Hematopoietic multipotent progenitor cell treated with erythropoietin and hydrocortisone succinate and interleukin-3 and kit ligand, for 17 days (in vitro differentiated cells): ENCODE measurements at regions not wholly inside any gene's neighbourhood (a gene's known extent, or its start where the extent isn't known, plus 50 kb on each side); places are given as distances from the start of the nearest gene placed in this dataset.

Experiments
- DNase-seq: peaks from one replicate; pipeline ENCODE4 v3.0.0-alpha.2; 2015; ENCODE audit warnings: low spot score

DNA sequence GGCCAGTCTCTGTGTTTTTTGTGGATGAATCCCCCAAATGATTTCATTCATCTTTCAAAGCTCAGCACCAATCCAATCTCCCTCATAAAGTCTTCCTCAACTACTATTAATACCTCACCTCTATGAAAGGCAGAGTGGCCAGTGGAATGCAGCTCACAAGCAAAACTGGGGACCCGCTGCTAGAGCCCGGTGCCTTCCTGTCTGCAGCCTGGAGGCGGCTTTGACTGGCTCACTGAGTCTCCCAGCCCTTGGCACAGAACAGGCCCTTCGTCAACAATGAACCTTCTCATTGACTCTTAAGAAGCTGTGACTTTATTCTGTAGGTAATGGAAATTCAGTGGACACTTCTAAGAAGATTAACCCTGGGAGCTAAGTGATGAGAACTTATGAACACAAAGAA is 86.8 kb upstream of the RAB4A start:
- no peak for DNase-seq

DNA sequence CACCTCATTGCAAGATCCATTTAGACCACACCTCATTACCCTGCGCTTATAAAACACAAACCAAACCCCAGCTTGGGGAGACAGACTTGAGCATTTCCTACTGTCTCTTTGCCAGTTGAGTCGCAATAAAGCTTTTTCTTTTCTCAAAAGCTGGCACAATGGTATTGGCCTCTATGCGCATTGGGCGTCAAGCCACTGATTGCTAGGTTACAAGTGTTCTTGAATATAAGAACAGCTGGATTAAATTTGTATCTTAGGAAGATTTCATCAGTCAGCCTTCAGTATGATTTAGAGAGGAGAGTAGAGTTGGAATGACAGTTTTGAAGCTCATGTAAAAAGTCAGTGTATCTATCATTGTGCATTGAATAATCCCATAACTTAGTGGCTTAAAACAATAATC is 84.9 kb upstream of the RAB4A start:
- DNase-seq, result no peak

DNA sequence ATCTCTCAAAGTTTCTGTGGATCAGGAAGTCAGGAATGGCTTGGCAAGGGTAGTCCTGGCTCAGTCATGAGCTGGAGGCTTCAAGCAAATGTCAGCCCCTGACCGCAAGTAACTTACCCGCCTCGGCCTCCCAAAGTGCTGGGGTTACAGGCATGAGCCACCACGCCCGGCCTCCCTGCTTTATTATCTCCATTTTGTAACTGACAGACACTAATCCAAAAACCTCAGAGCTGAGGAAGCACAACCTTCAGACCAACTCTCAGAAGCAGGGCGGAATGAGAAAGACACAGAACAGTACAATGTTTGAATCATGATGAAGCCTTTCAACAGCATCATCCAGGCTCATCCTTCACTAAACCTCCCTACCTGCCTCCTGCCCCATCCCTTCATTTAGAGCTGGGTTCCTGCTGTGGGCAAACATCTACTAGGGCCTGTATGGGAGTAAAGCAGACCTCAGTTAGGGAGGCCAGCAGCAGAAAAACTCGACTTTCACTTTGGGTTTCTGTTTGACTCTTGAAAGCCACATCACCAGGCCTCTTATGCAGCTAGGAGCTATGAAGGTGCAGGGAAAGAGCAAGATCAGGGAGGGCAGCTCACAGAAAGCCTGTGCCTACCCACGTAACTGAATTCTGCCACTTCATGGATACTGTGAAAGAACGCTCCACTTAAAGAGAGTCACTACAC is 84.4 kb upstream of the RAB4A start:
- no peak for DNase-seq

DNA sequence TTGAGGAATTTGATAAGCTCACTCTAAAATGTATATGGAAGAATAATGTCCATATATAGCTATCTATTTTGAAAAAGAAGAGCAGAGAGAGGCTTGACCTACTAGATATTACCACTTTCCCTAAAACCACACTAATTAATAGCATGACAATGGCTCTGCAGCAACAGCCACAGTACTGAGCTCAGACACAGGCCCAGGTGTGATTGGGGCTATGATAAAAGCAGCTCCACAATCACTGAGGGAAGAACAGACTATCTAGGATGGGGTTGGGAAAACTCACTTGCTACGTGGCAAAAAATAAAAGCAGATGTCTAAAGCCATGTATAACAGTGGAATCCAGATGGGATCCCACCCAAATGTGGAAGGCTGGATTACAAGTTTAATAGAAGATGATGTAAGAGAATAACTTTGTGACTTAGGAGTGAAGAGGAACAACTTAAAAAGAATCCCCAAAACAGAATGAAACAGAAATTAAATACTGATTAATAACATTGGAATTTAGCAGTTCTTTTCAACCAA is 80.8 kb upstream of the RAB4A start:
- no peak for DNase-seq

DNA sequence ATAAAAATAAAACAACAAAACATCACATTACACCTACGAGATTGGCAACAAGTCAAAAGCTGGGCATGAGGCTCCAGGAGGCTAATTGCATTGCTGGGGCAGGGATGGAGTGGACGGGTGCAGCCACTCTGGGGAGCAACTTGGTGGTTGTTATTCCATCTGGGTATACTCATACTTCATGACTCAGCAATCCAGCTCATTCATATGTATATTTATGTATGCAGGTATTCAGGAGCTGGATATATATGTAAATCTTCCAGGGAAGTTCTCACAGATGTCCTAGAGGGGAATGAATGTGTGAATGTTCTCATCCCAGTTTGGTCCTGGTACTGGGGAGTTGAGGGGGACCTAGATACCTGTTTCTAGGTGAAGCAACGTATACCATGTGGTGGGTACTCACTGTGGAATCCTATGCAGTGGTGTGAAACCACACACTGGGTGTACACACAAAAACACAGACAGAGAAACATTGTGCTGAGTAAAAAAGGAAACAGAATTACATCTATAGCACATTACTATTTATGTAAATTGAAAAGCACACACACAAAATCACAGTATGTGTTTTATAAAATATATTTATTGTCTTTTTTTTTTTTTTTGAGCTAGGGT is 79.7 kb upstream of the RAB4A start:
- no peak for DNase-seq

DNA sequence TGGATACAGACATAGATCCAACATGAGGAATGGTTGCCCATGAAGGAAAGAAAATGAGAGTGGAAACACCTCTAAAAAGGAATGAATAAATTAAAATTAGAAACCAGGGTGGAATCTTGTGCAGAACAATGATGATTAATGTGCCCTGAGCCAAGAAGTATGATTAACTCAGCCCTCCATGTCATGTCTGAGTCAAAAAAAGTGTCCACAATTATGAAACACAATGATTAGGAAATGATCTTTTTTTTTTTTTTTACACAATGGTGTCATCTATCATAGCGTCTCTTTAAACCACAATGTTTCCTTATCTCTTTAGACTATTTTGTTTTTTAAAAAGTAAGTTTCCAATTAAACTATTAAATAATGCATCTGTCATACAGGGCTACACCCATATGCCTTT is 78.9 kb upstream of the RAB4A start:
- no peak for DNase-seq

DNA sequence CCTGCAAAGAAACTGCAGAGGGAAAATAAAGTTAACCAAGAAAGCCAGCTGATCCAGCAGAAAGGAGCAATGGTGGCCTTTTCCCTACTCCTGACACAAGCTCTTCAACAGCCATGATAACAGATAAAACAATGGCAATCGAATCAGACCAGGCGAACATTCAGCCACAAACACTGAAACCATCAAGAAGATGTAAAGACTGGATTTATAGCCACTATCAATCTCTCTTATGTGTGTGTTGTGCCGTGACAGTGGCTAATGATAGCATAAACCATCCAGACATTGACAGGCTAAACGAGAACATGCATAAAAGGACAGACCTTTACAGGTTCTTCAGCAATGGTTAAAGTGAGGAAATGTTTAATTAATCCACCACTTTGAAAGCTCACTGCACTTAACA is 78.1 kb upstream of the RAB4A start:
- DNase-seq, result no peak

DNA sequence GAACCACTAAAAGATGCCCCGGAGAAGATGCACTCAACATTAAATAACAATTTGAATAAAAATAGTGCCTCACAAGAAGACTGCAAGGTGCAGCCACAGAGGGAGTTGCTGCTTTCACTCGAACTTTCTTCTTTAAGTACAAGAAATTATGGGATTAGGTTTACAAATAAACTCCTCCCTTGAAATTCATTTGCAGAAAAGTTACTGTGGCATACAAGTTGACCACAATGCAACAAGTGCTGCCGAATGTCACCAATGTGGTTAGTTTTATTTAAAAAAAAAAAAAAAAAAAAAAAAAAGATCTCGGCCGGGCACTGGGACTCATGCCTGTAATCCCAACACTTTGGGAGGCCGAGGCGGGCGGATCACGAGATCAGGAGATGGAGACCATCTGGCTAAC is 76.8 kb upstream of the RAB4A start:
- no peak for DNase-seq

DNA sequence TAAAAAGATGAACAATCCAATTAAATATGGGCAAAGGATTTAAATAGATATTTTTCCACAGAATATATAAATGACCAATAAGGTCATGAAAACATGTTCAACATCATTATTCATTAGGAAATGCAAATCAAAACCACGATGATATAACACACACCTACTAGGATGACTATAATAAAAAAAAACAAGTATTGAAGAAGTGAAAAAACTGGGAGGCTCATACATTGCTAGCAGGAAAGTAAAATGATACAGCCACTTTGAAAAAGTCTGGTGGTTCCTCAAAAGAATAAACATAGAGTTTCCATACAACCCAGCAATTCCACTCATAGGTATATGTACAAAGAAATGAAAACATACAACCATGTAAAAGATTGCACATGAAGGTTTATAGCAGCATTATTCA is 75.7 kb upstream of the RAB4A start:
- no peak for DNase-seq

DNA sequence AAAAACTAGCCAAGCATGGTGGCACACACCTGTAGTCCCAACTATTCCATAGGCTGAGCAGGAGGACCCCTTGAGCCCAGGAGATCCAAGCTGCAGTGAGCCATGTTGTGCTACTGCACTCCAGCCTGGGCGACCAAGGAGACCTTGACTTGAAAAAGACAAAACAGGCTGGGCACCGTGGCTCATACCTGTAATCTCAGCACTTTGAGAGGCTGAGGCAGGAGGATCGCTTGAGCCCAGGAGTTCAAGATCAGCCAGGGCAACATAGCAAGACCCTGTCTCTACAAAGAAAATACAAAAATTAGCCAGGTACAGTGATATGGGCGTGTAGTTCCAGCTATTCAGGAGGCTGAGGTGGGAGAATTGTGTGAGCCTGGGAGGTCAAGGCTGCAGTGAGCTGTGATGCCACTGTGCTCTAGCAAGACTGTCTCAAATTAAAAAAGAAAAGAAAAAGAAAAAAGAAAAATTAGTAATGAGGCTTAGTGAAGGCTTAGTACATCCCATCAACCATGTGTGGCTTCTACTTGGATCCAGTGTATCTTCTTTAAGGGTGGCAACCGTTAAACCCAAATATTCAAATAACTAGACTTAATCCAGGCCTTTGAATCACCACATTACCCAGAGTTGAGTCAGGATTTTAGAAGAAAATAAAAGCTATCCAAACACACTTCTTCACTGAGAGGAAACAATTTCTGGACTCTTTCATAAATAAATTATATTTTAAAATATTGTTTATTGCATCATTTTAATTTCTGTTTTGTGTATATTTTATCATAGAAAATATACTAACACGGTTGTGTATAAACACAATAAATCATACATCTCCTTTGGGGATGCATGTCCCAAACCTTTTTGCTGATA is 74.3 kb upstream of the RAB4A start:
- DNase-seq, result no peak

DNA sequence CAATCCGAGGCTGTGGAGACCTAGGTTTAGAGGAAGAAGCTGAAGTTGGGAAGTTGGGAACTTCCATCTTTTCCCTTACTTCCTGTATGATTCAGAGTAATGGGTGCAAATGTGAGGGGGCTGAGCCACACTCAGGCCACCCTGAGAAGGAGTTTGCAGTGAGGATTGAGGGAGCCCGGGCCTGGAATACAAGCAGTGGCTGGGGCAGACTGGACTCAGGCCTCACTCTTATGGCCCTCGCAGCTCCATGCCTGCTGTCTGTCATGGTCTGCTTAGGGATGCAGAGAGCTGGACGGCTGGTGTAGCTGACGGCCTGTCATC is 73.7 kb upstream of the RAB4A start:
- no peak for DNase-seq

DNA sequence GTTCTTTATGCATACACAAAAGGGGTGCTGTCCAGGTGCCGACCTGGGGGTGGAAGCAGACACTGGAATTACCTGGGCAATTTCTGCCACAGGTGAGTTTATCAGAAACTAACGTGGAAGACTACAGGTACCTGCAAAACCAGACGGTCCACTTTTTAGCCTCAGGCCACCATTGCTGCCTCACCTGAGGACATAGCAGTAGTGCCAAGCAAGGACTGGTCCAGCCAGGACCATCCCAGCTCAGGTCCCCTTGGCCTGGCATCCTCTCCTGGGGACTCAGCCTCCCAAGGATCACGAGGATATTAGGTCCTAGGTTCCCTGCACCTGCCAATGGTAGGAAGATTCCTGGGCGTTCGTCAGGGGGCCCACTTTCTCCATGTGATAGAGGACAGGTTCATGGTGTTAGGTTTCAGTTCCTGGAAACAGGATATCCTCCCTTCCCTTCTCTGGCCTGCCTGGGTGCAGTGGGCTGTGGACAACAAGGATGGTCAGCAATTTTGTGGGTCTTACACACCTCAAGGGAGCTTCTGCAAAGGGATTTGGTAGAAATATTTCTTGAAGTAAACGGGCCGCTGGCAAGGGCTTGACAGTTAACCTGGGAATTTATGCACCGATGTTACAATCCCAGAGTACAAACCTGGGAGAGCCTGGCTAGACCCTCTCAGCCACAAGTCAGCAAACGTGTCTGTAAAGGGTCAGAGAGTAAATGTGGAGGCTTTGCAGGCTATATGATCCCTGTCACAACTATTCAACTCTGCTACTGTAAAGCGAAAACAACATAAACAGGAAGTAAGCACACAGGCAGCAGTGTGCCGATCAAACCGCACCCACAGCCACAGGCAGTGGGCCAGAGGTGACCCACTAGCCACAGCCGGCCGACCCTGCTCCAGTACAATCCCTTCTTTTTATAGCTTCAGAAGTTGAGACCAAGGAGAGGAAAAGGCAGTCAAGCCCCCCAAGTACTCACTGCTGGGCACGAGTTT is 71.4 kb upstream of the RAB4A start:
- no peak for DNase-seq

DNA sequence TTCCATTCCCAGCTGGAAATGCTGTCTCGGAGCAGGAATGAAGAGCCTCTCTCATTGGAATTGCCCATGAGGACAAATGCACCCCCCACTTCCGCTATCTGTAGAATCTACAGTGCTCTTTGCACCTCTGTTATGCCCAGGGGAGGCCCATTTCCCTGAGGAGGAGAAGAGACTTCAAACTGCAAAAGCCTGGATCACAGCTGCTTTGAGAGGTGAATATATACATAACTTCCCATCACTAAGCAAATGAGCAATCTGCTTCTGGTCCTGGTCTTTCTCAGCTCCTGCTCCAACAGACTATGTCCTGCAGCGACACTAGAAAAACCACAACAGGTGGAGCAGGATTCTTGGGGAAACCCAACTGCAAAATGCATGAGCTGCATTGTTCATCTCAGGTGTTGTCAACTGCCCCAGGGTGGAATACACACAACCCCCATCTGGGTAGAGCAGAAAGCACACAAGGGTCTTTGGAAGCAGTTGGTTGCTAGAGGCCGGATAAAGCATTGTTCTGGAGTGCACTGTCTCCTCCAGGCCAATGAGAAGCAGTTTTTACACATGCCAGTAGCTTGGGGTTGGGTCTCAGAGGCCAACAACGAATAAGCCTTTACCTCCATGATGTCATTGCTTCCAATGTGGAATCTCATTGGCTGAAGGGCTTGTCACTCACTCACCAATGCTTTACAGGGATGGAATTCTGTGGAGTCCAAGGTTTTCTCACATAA is 67.7 kb upstream of the RAB4A start:
- no peak for DNase-seq

DNA sequence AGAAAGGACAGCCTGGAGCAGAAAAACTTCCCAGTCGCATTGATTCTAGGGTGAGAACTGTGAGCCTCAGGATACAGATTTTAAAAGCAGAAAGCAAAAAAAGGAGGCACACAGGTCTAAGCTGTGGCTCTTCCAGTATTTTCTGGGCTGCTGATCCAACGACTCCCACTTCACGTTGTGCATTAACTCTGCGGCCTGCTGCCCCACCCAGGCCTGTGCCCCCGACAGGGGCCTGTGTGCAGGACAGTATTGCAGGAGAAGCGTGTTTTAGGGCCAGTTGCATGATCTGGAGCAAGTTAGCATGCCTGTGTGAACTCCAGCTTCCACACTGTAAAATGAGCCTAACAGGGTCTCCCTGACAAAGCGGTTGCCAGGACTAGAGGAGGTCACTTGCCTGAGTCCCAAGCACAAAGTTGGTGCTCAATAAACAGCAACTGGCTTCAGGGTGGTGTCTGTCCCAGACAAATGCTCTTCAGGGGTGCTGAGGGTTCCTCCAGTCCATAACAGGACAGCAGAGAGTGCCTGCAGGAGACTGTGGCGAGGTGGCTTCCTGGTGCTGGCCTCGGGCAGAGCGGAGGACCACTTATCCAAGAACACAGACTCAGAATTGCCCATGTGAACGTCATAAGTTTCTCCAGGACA is 66.8 kb upstream of the RAB4A start:
- DNase-seq, result no peak

DNA sequence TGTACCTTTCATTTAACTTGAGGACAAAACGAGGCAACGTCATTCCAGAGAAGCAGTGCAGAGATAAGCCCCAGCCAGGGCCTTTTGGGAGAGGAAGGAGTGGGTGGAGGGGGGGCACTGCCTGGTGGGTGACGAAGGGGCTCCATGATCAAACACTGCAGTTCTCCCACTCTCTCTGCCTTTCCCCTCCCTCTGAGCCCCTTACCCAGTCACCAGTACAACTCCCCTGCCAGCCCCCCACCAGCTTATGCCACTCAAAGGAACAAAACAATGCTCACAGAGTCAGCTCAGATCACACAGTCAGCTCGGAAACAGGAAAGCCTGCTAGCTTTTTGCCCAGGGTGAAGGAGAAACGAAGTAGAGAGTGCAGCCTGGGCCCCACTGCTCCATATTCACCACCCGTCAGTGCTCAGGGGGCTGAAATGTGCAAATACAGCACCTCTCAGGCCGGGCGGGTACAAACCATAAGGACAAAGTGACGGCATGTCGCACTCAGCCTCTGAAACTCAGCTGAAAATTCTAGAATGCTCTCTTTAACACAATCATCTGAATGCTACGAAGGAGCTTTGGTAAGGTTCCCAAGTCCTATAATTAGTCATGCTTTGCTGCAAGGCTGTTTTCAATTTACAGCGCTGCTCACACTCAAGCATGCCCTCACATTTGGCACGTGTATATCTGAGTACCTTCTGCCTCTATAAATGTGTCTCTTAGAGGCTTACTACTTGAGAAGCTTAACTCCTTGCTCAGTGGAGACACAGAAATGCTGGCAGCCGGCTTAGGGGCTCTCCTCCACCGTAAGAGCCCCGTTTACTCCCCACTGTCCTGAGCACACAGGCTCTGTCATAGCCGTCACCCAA is 65.8 kb upstream of the RAB4A start:
- no peak for DNase-seq

DNA sequence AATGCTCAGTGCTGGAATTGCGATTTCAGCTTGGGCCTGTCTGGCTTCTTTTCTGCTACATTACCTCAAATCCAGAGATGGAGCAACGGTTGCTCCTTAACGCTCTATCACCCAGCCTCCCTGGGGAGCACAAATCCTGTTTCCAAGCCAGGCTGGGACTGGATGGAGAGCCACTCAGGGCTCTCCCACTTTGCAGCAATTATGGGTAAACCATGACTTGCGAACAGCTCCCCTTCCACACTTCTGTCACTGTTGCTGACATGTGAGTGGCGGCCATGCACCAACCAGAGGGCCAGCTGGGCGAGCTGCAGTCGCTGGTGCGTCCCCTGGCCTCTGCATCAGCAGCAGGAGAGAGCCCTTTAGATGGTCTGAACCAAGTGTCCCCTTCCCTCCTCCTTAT is 65.1 kb upstream of the RAB4A start:
- no peak for DNase-seq

DNA sequence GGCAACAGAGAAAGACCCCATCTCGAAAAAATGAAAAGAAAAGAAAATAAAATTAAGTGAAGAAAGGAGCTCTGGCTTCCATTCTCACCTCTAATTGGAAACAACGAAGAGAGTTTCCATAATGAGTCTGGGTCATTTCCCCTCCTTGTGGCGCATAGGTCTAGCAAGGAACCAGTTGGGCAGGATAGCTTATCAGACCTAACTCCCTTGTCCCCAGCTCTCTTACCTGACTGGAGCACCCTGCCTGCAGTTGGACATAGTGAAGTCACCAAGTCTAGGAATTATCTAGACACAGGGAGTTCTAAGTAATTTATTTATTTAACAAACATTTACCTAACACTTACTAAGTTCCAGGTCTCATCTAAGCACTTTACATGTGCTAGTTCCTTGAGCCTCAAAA is 63.0 kb upstream of the RAB4A start:
- no peak for DNase-seq

DNA sequence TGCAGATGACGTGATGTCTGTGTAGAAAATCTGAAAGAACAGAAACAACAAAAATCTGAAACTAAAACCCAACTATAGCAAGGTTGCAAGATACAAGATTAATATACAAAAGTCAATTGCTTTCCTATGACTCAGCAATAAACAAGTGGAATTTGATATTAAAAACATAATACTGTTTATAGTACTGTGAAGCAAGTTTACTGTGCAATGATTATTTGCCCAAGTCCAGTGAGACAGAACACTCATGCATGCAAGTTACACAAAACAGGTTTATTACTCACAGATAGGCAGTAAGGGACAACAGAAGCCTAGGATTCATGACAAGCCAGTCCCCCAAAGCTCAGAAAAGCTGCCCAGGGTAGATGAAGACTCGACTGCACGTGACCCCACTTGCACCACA is 62.4 kb upstream of the RAB4A start:
- DNase-seq, result no peak

DNA sequence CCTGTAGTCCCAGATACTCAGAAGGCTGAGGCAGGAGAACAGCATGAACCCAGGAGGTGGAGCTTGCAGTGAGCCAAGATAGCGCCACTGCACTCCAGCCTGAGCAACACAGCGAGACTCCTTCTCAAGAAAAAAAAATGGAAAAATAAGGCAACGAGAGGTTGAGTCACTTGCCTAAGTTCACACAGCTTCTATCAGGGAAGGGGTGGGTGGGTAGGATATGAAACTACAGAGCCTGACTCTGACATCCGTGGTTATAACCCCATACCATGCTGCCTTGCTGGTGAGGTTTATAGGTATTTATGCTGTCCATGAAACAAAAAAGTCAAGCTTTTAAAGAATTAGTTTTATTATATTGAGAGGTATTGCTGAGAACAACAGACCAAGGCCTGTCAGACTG is 61.5 kb upstream of the RAB4A start:
- DNase-seq, result no peak

DNA sequence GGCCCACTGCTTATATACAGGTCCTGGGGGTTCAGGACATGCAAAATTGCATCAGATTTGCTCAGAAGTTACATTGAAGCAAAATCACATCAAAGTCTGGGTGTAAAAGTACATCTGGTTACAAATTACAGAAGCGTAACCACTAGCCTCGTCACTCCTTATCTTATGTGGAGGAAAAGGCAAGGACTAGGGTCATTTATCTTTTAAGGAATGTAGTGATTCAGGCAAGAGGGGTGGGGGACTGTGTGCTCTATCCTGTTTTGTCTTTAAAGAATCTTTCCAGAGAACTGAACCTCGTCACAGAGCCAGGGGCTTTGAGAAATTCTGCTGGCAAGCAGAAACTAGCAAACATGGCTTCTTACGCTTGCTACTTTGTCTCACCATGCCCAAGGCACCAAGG is 61.1 kb upstream of the RAB4A start:
- no peak for DNase-seq
